ENCODE measurements at regions not wholly inside any gene's neighbourhood (a gene's known extent, or its start where the extent isn't known, plus 50 kb on each side); places are given as distances from the start of the nearest gene placed in this dataset.
"Not testable (repeated sequence)": the region's sequence is repeated elsewhere in the genome, so short reads cannot be mapped to it uniquely, and the experiment has no call there.

- Histone ChIP-seq H3K9me3 (replicated peaks; ENCODE audit: control insufficient read depth, insufficient read depth, low read length) (peaks cover 3% of the 10 kb centered on the region), H3K36me3 (ENCODE audit: control insufficient read depth in 2 of 2, extremely low read depth in 1 of 2, insufficient read depth in 2 of 2, low read length in 2 of 2) (no peaks in the 10 kb centered on the region), H3K4me3 (replicated peaks in 1 of 3; ENCODE audit: insufficient read depth in 1 of 3, low read depth in 1 of 3, low read length in 3 of 3) (no peak overlapping the region), H4K20me1 (replicated peaks; ENCODE audit: control insufficient read depth, extremely low read depth, insufficient read depth, low read length) (no peaks in the 10 kb centered on the region), H3K27ac (ENCODE audit: insufficient read depth, low read depth, low read length) (no peak overlapping the region), H3K9me1 (replicated peaks; ENCODE audit: control insufficient read depth, extremely low read depth, insufficient read depth, low read length) (no peaks in the 10 kb centered on the region), H3K9ac (replicated peaks; ENCODE audit: extremely low read depth, insufficient read depth, low read length) (no peak overlapping the region), H3K4me1 (ENCODE audit: control insufficient read depth, extremely low read depth, insufficient read depth, low read length) (no peaks in the 10 kb centered on the region), H3K79me2 (ENCODE audit: control insufficient read depth, insufficient read depth, low read length) (no peaks in the 10 kb centered on the region), H2AFZ (ENCODE audit: low read depth, low read length) (no peak overlapping the region), H3K27me3 (ENCODE audit: control insufficient read depth in 2 of 2, insufficient read depth in 2 of 2, low read length in 2 of 2) (no peaks in the 10 kb centered on the region), H3K4me2 (ENCODE audit: insufficient read depth, low read length) (no peak overlapping the region)
- BruUV-seq (replicated peaks): no TSS peak
- FAIRE-seq: no peak
- ChIA-PET CTCF (no interaction called here), POLR2A (no interaction called here)
- TF ChIP-seq EZH2 (IDR thresholded peaks at IDR 0.05; ENCODE audit: borderline replicate concordance, low read depth, low read length, severe bottlenecking) (no peak), POLR2AphosphoS5 (IDR thresholded peaks at IDR 0.05; ENCODE audit: insufficient read depth, low read depth, low read length) (no peak), JUN (IDR thresholded peaks at IDR 0.05; ENCODE audit: borderline replicate concordance, insufficient read depth, insufficient read length, low read depth) (no peak), FOS (IDR thresholded peaks at IDR 0.05; ENCODE audit: borderline replicate concordance, insufficient read depth, low read length) (no peak), POLR2A (IDR thresholded peaks at IDR 0.05; ENCODE audit: low read depth, low read length) (no peak), GATA2 (IDR thresholded peaks at IDR 0.05; ENCODE audit: insufficient read depth, insufficient read length, low read depth, low read length) (no peak), MYC (IDR thresholded peaks at IDR 0.05; ENCODE audit: low read depth, low read length) (no peak), MAX (IDR thresholded peaks at IDR 0.05; ENCODE audit: insufficient read depth, insufficient read length) (no peak)
- TF ChIP-seq, protein P1, sequence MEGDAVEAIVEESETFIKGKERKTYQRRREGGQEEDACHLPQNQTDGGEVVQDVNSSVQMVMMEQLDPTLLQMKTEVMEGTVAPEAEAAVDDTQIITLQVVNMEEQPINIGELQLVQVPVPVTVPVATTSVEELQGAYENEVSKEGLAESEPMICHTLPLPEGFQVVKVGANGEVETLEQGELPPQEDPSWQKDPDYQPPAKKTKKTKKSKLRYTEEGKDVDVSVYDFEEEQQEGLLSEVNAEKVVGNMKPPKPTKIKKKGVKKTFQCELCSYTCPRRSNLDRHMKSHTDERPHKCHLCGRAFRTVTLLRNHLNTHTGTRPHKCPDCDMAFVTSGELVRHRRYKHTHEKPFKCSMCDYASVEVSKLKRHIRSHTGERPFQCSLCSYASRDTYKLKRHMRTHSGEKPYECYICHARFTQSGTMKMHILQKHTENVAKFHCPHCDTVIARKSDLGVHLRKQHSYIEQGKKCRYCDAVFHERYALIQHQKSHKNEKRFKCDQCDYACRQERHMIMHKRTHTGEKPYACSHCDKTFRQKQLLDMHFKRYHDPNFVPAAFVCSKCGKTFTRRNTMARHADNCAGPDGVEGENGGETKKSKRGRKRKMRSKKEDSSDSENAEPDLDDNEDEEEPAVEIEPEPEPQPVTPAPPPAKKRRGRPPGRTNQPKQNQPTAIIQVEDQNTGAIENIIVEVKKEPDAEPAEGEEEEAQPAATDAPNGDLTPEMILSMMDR (IDR thresholded peaks at IDR 0.05; ENCODE audit: extremely low read depth in 1 of 2, insufficient read depth in 1 of 2, low read depth in 1 of 2, low read length in 2 of 2): no peak
- dilution Hi-C loops (cut with MboI; ENCODE audit: extremely low pct_ligation_motif_present, low sequenced_read_pairs) (no loop called here), intact Hi-C loops (cut with micrococcal nuclease) (no loop called here)
- DNase-seq (ENCODE audit: low read depth, low spot score): no peak
These were observed 691.7 kb upstream of the SLC35B3 start for GRCh38 chr6:9126878-9127560.

- H2AFZ ChIP-seq (ENCODE audit: low read depth, low read length); CTCF ChIA-PET; H3K4me1 ChIP-seq (ENCODE audit: control insufficient read depth, extremely low read depth, insufficient read depth, low read length); intact Hi-C loops (cut with micrococcal nuclease); H3K9ac ChIP-seq (replicated peaks; ENCODE audit: extremely low read depth, insufficient read depth, low read length); H3K79me2 ChIP-seq (ENCODE audit: control insufficient read depth, insufficient read depth, low read length); H3K9me3 ChIP-seq (replicated peaks; ENCODE audit: control insufficient read depth, insufficient read depth, low read length); dilution Hi-C loops (cut with MboI; ENCODE audit: extremely low pct_ligation_motif_present, low sequenced_read_pairs); H3K36me3 ChIP-seq (ENCODE audit: control insufficient read depth in 2 of 2, extremely low read depth in 1 of 2, insufficient read depth in 2 of 2, low read length in 2 of 2); H3K9me1 ChIP-seq (replicated peaks; ENCODE audit: control insufficient read depth, extremely low read depth, insufficient read depth, low read length); FAIRE-seq; H3K27me3 ChIP-seq (ENCODE audit: control insufficient read depth in 2 of 2, insufficient read depth in 2 of 2, low read length in 2 of 2); H3K4me3 ChIP-seq (replicated peaks in 1 of 3; ENCODE audit: insufficient read depth in 1 of 3, low read depth in 1 of 3, low read length in 3 of 3); POLR2A ChIA-PET; BruUV-seq (replicated peaks); H3K27ac ChIP-seq (ENCODE audit: insufficient read depth, low read depth, low read length); DNase-seq (ENCODE audit: low read depth, low spot score); H4K20me1 ChIP-seq (replicated peaks; ENCODE audit: control insufficient read depth, extremely low read depth, insufficient read depth, low read length); H3K4me2 ChIP-seq (ENCODE audit: insufficient read depth, low read length): not testable (repeated sequence)
These were observed 690.7 kb upstream of the SLC35B3 start for GRCh38 chr6:9126034-9126433.
